Neural progenitor cell (in vitro differentiated cells): ENCODE measurements at regions not wholly inside any gene's neighbourhood (a gene's known extent, or its start where the extent isn't known, plus 50 kb on each side); places are given as distances from the start of the nearest gene placed in this dataset.

Experiments used
- DNase-seq: peaks from one replicate; pipeline ENCODE4 v3.0.0-alpha.2; 2016; ENCODE audit warnings: low spot score
- H2AFZ ChIP-seq: fragments of 200-600 bp; sonication (generic); replicated peaks from 2 replicates; pipeline ENCODE4 v1.6.1; 2016; ENCODE audit warnings: antibody characterized with exemption
- H3F3A ChIP-seq: fragments of 200-600 bp; sonication (generic); 2 replicates; pipeline ENCODE4 v1.6.1; 2016; ENCODE audit warnings: antibody characterized with exemption, low read depth
- H3K27ac ChIP-seq: fragments of 200-600 bp; sonication (generic); 2 replicates; pipeline ENCODE4 v1.5.1; 2016; ENCODE audit warnings: mild to moderate bottlenecking
- H3K27me3 ChIP-seq: fragments of 200-600 bp; sonication (generic); 2 replicates; pipeline ENCODE4 v1.6.1; 2016; ENCODE audit warnings: mild to moderate bottlenecking, moderate library complexity
- H3K36me3 ChIP-seq: fragments of 200-600 bp; sonication (generic); 2 replicates; pipeline ENCODE4 v1.5.1; 2016
- H3K4me1 ChIP-seq: fragments of 200-600 bp; sonication (generic); 2 replicates; pipeline ENCODE4 v1.6.1; 2016; ENCODE audit warnings: mixed run types
- H3K4me2 ChIP-seq: fragments of 200-600 bp; sonication (generic); 2 replicates; pipeline ENCODE4 v1.6.1; 2016
- H3K4me3 ChIP-seq: fragments of 200-600 bp; sonication (generic); 2 replicates; pipeline ENCODE4 v1.5.1; 2016
- H3K79me2 ChIP-seq: fragments of 200-600 bp; sonication (generic); 2 replicates; pipeline ENCODE4 v1.6.1; 2016; ENCODE audit warnings: low read depth
- H3K9ac ChIP-seq: fragments of 200-600 bp; sonication (generic); 2 replicates; pipeline ENCODE4 v1.6.1; 2016
- H3K9me3 ChIP-seq: fragments of 200-600 bp; sonication (generic); 2 replicates; pipeline ENCODE4 v1.5.1; 2016; ENCODE audit warnings: low read depth
- H4K20me1 ChIP-seq: fragments of 200-600 bp; sonication (generic); 2 replicates; pipeline ENCODE4 v1.6.1; 2016; ENCODE audit warnings: low read depth
- H3K27ac Mint-ChIP-seq: 3 replicates; pipeline ENCODE4 v1.8.0; 2021; ENCODE audit warnings: mixed read lengths
- H3K27me3 Mint-ChIP-seq: 2 replicates; pipeline ENCODE4 v1.8.0; 2022; ENCODE audit warnings: low read depth, mild to moderate bottlenecking, inconsistent platforms, moderate library complexity, mixed read lengths; ENCODE audit not compliant: insufficient read depth
- H3K36me3 Mint-ChIP-seq: 3 replicates; pipeline ENCODE4 v1.8.0; 2021; ENCODE audit warnings: mixed read lengths
- H3K4me1 Mint-ChIP-seq: 3 replicates; pipeline ENCODE4 v1.8.0; 2021; ENCODE audit warnings: mixed read lengths
- H3K4me3 Mint-ChIP-seq: 3 replicates; pipeline ENCODE4 v1.8.0; 2021; ENCODE audit warnings: mild to moderate bottlenecking, moderate library complexity, mixed read lengths
- H3K9me3 Mint-ChIP-seq: 3 replicates; pipeline ENCODE4 v1.8.0; 2020; ENCODE audit warnings: mixed read lengths
- CTCF ChIP-seq: fragments of 200-600 bp; sonication (generic); IDR thresholded peaks from 2 replicates; pipeline ENCODE4 v1.5.1; 2017; ENCODE audit warnings: antibody characterized with exemption, mild to moderate bottlenecking
- EZH2 ChIP-seq: fragments of 200-600 bp; sonication (generic); IDR thresholded peaks from 2 replicates; pipeline ENCODE4 v1.6.1; 2017; ENCODE audit warnings: antibody characterized with exemption, mild to moderate bottlenecking, moderate library complexity
- EZH2phosphoT487 ChIP-seq: fragments of 200-600 bp; sonication (generic); IDR thresholded peaks from 2 replicates; pipeline ENCODE4 v1.6.1; 2017; ENCODE audit warnings: antibody characterized with exemption

GRCh38 chr2:163459986-163460385 is 275.8 kb downstream of the FIGN start:
- Histone ChIP-seq H3F3A (no peaks in the 10 kb centered on the region), H3K4me1 (peaks cover 10% of the 10 kb centered on the region), H3K4me3 (no peak overlapping the region), H3K9ac (no peak overlapping the region), H2AFZ (no peak overlapping the region), H3K9me3 (no peaks in the 10 kb centered on the region), H3K36me3 (no peaks in the 10 kb centered on the region), H4K20me1 (no peaks in the 10 kb centered on the region), H3K79me2 (no peaks in the 10 kb centered on the region), H3K4me2 (no peak overlapping the region), H3K27ac (no peak overlapping the region), H3K27me3 (no peaks in the 10 kb centered on the region)
- no peaks in the 10 kb centered on the region for H3K27me3 Mint-ChIP-seq
- H3K9me3 Mint-ChIP-seq, result peaks cover 2% of the 10 kb centered on the region
- no peaks in the 10 kb centered on the region for H3K4me1 Mint-ChIP-seq
- H3K27ac Mint-ChIP-seq, result no peak overlapping the region
- H3K36me3 Mint-ChIP-seq, result no peaks in the 10 kb centered on the region
- H3K4me3 Mint-ChIP-seq, result no peak overlapping the region
- DNase-seq, result no peak
- TF ChIP-seq CTCF (no peak), EZH2phosphoT487 (no peak), EZH2 (no peak)

GRCh38 chr2:163456953-163457743 is 278.7 kb downstream of the FIGN start:
- Histone ChIP-seq H3K9ac (no peak overlapping the region), H3K4me2 (no peak overlapping the region), H3K27ac (no peak overlapping the region), H3K4me3 (no peak overlapping the region), H3F3A (no peaks in the 10 kb centered on the region), H2AFZ (no peak overlapping the region), H4K20me1 (no peaks in the 10 kb centered on the region), H3K9me3 (no peaks in the 10 kb centered on the region), H3K36me3 (no peaks in the 10 kb centered on the region), H3K79me2 (no peaks in the 10 kb centered on the region), H3K4me1 (no peaks in the 10 kb centered on the region), H3K27me3 (no peaks in the 10 kb centered on the region)
- no peak for TF ChIP-seq EZH2
- no peaks in the 10 kb centered on the region for H3K36me3 Mint-ChIP-seq
- no peaks in the 10 kb centered on the region for H3K9me3 Mint-ChIP-seq
- no peak for DNase-seq
- no peak overlapping the region for H3K27ac Mint-ChIP-seq
- no peaks in the 10 kb centered on the region for H3K27me3 Mint-ChIP-seq
- H3K4me3 Mint-ChIP-seq, result no peak overlapping the region
- H3K4me1 Mint-ChIP-seq, result no peaks in the 10 kb centered on the region

- no peak for TF ChIP-seq CTCF
- TF ChIP-seq EZH2, result no peak
- no peak for TF ChIP-seq EZH2phosphoT487
Observed at GRCh38 chr2:163455815-163456214, 280.0 kb downstream of the FIGN start.

GRCh38 chr2:163453920-163454319 is 281.9 kb downstream of the FIGN start:
- no peaks in the 10 kb centered on the region for H4K20me1 ChIP-seq
- no peaks in the 10 kb centered on the region for H3K9me3 ChIP-seq
- H3K27me3 ChIP-seq, result no peaks in the 10 kb centered on the region
- H3K4me1 ChIP-seq, result no peaks in the 10 kb centered on the region
- no peak overlapping the region for H3K9ac ChIP-seq
- H3K36me3 ChIP-seq, result no peaks in the 10 kb centered on the region
- H3K27me3 Mint-ChIP-seq, result no peaks in the 10 kb centered on the region
- H2AFZ ChIP-seq, result no peak overlapping the region
- H3K9me3 Mint-ChIP-seq, result no peaks in the 10 kb centered on the region
- no peak overlapping the region for H3K4me2 ChIP-seq
- H3K36me3 Mint-ChIP-seq, result no peaks in the 10 kb centered on the region
- DNase-seq, result no peak
- TF ChIP-seq EZH2phosphoT487 (no peak), CTCF (no peak), EZH2 (no peak)
- H3K4me3 ChIP-seq, result no peak overlapping the region
- no peaks in the 10 kb centered on the region for H3F3A ChIP-seq
- H3K4me3 Mint-ChIP-seq, result no peak overlapping the region
- no peaks in the 10 kb centered on the region for H3K4me1 Mint-ChIP-seq
- H3K27ac Mint-ChIP-seq, result no peak overlapping the region
- no peaks in the 10 kb centered on the region for H3K79me2 ChIP-seq
- no peak overlapping the region for H3K27ac ChIP-seq

More at GRCh38 chr2:163455815-163456214, 280.0 kb downstream of the FIGN start:
- Mint-ChIP-seq H3K36me3 (no peaks in the 10 kb centered on the region), H3K27ac (no peak overlapping the region), H3K4me1 (no peaks in the 10 kb centered on the region), H3K4me3 (no peak overlapping the region), H3K9me3 (no peaks in the 10 kb centered on the region), H3K27me3 (no peaks in the 10 kb centered on the region)
- H3K9me3 ChIP-seq, result no peaks in the 10 kb centered on the region
- no peaks in the 10 kb centered on the region for H3K36me3 ChIP-seq
- no peaks in the 10 kb centered on the region for H3K27me3 ChIP-seq
- no peaks in the 10 kb centered on the region for H3F3A ChIP-seq
- no peaks in the 10 kb centered on the region for H3K79me2 ChIP-seq
- H3K4me1 ChIP-seq, result no peaks in the 10 kb centered on the region
- no peak overlapping the region for H3K9ac ChIP-seq
- no peak overlapping the region for H2AFZ ChIP-seq
- H3K4me2 ChIP-seq, result no peak overlapping the region
- H3K4me3 ChIP-seq, result no peak overlapping the region
- no peaks in the 10 kb centered on the region for H4K20me1 ChIP-seq
- H3K27ac ChIP-seq, result no peak overlapping the region
- no peak for DNase-seq
